ENCODE measurements at regions not wholly inside any gene's neighbourhood (a gene's known extent, or its start where the extent isn't known, plus 50 kb on each side); places are given as distances from the start of the nearest gene placed in this dataset.

- TF ChIP-seq, protein P1, sequence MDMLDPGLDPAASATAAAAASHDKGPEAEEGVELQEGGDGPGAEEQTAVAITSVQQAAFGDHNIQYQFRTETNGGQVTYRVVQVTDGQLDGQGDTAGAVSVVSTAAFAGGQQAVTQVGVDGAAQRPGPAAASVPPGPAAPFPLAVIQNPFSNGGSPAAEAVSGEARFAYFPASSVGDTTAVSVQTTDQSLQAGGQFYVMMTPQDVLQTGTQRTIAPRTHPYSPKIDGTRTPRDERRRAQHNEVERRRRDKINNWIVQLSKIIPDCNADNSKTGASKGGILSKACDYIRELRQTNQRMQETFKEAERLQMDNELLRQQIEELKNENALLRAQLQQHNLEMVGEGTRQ (CRISPR knock-in tag; IDR thresholded peaks at IDR 0.05), result no peak
- TF ChIP-seq, protein P2, sequence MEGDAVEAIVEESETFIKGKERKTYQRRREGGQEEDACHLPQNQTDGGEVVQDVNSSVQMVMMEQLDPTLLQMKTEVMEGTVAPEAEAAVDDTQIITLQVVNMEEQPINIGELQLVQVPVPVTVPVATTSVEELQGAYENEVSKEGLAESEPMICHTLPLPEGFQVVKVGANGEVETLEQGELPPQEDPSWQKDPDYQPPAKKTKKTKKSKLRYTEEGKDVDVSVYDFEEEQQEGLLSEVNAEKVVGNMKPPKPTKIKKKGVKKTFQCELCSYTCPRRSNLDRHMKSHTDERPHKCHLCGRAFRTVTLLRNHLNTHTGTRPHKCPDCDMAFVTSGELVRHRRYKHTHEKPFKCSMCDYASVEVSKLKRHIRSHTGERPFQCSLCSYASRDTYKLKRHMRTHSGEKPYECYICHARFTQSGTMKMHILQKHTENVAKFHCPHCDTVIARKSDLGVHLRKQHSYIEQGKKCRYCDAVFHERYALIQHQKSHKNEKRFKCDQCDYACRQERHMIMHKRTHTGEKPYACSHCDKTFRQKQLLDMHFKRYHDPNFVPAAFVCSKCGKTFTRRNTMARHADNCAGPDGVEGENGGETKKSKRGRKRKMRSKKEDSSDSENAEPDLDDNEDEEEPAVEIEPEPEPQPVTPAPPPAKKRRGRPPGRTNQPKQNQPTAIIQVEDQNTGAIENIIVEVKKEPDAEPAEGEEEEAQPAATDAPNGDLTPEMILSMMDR (IDR thresholded peaks at IDR 0.05), result no peak
- TF ChIP-seq PRDM15 (CRISPR knock-in tag; IDR thresholded peaks at IDR 0.05), result no peak
- no peak for TF ChIP-seq ATF1 (CRISPR knock-in tag; IDR thresholded peaks at IDR 0.05)
- TF ChIP-seq TEAD4 (CRISPR knock-in tag; IDR thresholded peaks at IDR 0.05), result no peak
- TF ChIP-seq MAX (CRISPR knock-in tag; IDR thresholded peaks at IDR 0.05), result no peak
- no peak for TF ChIP-seq CBFB (CRISPR knock-in tag; IDR thresholded peaks at IDR 0.05; ENCODE audit: low read depth)
Observed at GRCh38 chr15:20369500-20369899, 172.1 kb downstream of the GOLGA6L6 start.
